Trophoblast cell (in vitro differentiated cells and primary cell): ENCODE measurements at regions not wholly inside any gene's neighbourhood (a gene's known extent, or its start where the extent isn't known, plus 50 kb on each side); places are given as distances from the start of the nearest gene placed in this dataset.

Experiments used
- DNase-seq, 2 donors: peaks; one replicate each; pipeline ENCODE4 v3.0.0-alpha.2; 2016
- H2AFZ ChIP-seq: 2 replicates; pipeline ENCODE4 v1.6.1; 2013; ENCODE audit warnings: low read length, moderate library complexity, mild to moderate bottlenecking; ENCODE audit not compliant: insufficient read depth, poor library complexity
- H2AK5ac ChIP-seq: 2 replicates; pipeline ENCODE4 v1.6.1; 2013; ENCODE audit warnings: mild to moderate bottlenecking, low read length
- H2BK120ac ChIP-seq: 2 replicates; pipeline ENCODE4 v1.6.1; 2013; ENCODE audit warnings: low read length, mild to moderate bottlenecking, moderate library complexity; ENCODE audit not compliant: insufficient read depth, poor library complexity
- H2BK12ac ChIP-seq: 2 replicates; pipeline ENCODE4 v1.6.1; 2013; ENCODE audit warnings: mild to moderate bottlenecking, low read length, moderate library complexity
- H2BK5ac ChIP-seq: 2 replicates; pipeline ENCODE4 v1.6.1; 2013; ENCODE audit warnings: low read length, low read depth, moderate library complexity, mild to moderate bottlenecking; ENCODE audit not compliant: poor library complexity
- H3K14ac ChIP-seq: 2 replicates; pipeline ENCODE4 v1.6.1; 2013; ENCODE audit warnings: mild to moderate bottlenecking, low read length
- H3K18ac ChIP-seq: 2 replicates; pipeline ENCODE4 v1.6.1; 2013; ENCODE audit warnings: mild to moderate bottlenecking, low read length
- H3K23ac ChIP-seq: 2 replicates; pipeline ENCODE4 v1.6.1; 2013; ENCODE audit warnings: low read length
- H3K27ac ChIP-seq: 2 replicates; pipeline ENCODE4 v1.5.1; 2013; ENCODE audit warnings: low read depth, mild to moderate bottlenecking, inconsistent platforms, low read length, moderate library complexity
- H3K27me3 ChIP-seq: 2 replicates; pipeline ENCODE4 v1.6.1; 2013; ENCODE audit warnings: inconsistent platforms, mild to moderate bottlenecking, low read length, moderate library complexity; ENCODE audit not compliant: insufficient read depth
- H3K36me3 ChIP-seq, 2 experiments: 1 replicate in 1 of 2; 2 replicates in 1 of 2; pipeline ENCODE4 v1.6.1; 2013; ENCODE audit warnings: low read length in 2 of 2, mild to moderate bottlenecking in 2 of 2, moderate library complexity in 1 of 2; ENCODE audit not compliant: insufficient read depth in 2 of 2, control insufficient read depth in 1 of 2
- H3K4ac ChIP-seq: 2 replicates; pipeline ENCODE4 v1.6.1; 2013; ENCODE audit warnings: low read depth, mild to moderate bottlenecking, low read length, moderate library complexity
- H3K4me1 ChIP-seq, 2 experiments: 1 replicate in 1 of 2; 2 replicates in 1 of 2; pipeline ENCODE4 v1.6.1; 2013; ENCODE audit warnings: low read length in 2 of 2, mild to moderate bottlenecking in 2 of 2, moderate library complexity in 1 of 2; ENCODE audit not compliant: insufficient read depth in 2 of 2, control insufficient read depth in 1 of 2
- H3K4me2 ChIP-seq: 2 replicates; pipeline ENCODE4 v1.6.1; 2013; ENCODE audit warnings: inconsistent platforms, mild to moderate bottlenecking, low read length, moderate library complexity
- H3K4me3 ChIP-seq: 2 replicates; pipeline ENCODE4 v1.5.1; 2013; ENCODE audit warnings: mild to moderate bottlenecking, low read depth, low read length, inconsistent platforms
- H3K79me1 ChIP-seq: one replicate; pipeline ENCODE4 v1.6.1; 2013; ENCODE audit warnings: low read length
- H3K79me2 ChIP-seq: 2 replicates; pipeline ENCODE4 v1.6.1; 2013; ENCODE audit warnings: low read length, mild to moderate bottlenecking; ENCODE audit not compliant: control insufficient read depth, insufficient read depth, poor library complexity
- H3K9ac ChIP-seq: 2 replicates; pipeline ENCODE4 v1.6.1; 2013; ENCODE audit warnings: mild to moderate bottlenecking, low read length
- H3K9me3 ChIP-seq: 2 replicates; pipeline ENCODE4 v1.6.1; 2013; ENCODE audit warnings: low read depth, mild to moderate bottlenecking, control low read depth, inconsistent platforms, low read length; ENCODE audit not compliant: insufficient read depth
- H4K12ac ChIP-seq: 2 replicates; pipeline ENCODE4 v1.6.1; 2013; ENCODE audit warnings: low read depth, mild to moderate bottlenecking, low read length, moderate library complexity
- H4K8ac ChIP-seq: 2 replicates; pipeline ENCODE4 v1.6.1; 2013; ENCODE audit warnings: low read depth, mild to moderate bottlenecking, low read length, moderate library complexity
- H4K91ac ChIP-seq: one replicate; pipeline ENCODE4 v1.6.1; 2013; ENCODE audit warnings: low read depth, mild to moderate bottlenecking, low read length, moderate library complexity
- WGBS: extraction: QIAGEN DNeasy Blood & Tissue Kit; methylation state at CpG from one replicate; pipeline ENCODE4 v1.1.7; 2013; ENCODE audit warnings: missing lambda C conversion rate; ENCODE audit not compliant: insufficient read length, insufficient coverage; ENCODE audit errors: extremely low coverage; 5-methylcytosine and 5-hydroxymethylcytosine counted together

DNA sequence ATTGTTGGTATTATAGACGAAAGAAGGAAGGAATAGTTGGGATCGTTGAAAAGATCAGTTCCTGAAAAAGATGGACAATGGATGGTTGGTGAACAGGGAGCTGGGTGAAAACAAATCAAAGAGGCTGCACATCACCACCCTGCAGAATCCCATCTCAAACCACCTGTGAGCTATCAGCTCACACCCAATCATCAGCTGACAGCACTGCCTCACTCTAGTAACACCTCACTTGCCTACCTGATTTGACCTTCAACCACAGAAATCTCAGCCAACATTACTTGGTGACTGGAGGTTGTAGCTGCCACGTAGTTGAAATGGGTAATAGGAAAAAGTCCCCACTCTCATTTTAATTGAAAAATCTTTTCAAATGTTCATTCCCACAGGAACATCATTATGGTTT, 101.8 kb upstream of the DST start:
- 100% methylated on average over 2 of the region's 3 CpGs for WGBS

DNA sequence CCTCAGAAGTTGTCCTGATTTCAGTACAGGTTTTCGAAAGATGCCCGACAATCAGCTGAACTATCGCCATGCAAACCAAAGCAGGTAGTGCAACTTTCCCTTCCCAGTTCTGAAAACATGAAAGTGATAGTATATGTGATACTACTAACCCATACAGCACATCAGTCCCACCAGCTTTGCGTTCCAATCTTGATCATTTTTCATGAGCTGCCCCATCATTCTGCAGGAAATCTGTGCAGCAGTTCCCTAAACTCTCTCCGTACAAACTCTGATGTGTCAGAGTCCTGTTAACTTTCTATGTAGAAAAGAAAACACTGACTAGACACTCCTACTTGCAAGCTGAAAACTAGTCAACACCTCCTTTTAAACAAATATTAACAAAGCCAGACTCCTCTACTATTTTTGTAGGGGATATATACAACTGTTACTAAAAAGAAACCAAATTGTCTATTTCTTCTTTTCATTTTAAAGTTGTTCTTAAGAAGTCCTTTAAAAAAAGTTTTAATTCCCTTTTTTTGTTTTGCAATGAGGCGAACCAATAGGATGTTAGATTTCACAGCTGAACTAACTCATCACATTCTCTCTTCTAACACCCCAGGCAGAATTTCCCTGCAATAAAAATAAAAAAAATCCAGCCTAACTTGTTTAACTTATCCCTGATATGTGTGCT, 99.6 kb upstream of the DST start:
- peaks cover 4 to 10% of the 10 kb centered on the region in 2 experiments for H3K4me1 ChIP-seq
- no peak overlapping the region for H2BK5ac ChIP-seq
- H4K91ac ChIP-seq: no peak overlapping the region
- H3K79me2 ChIP-seq: peaks cover 3% of the 10 kb centered on the region
- no peaks in the 10 kb centered on the region for H3K36me3 ChIP-seq
- no peak overlapping the region for H3K23ac ChIP-seq
- H2BK12ac ChIP-seq: no peak overlapping the region
- no peak overlapping the region for H3K27ac ChIP-seq
- peaks cover 2% of the 10 kb centered on the region for H3K79me1 ChIP-seq
- no peak overlapping the region for H3K9ac ChIP-seq
- H3K14ac ChIP-seq: no peak overlapping the region
- no peaks in the 10 kb centered on the region for H3K9me3 ChIP-seq
- no CpG with 5 or more reads among the region's 6 CpGs for WGBS
- no peaks in the 10 kb centered on the region for H3K27me3 ChIP-seq
- DNase-seq: peak in 1 of 2 donors; percentile 68
- no peak overlapping the region for H2AK5ac ChIP-seq
- no peak overlapping the region for H3K18ac ChIP-seq
- no peak overlapping the region for H4K12ac ChIP-seq
- no peak overlapping the region for H2BK120ac ChIP-seq
- H3K4ac ChIP-seq: no peak overlapping the region
- no peak overlapping the region for H2AFZ ChIP-seq
- H4K8ac ChIP-seq: no peak overlapping the region
- H3K4me3 ChIP-seq: no peak overlapping the region
- H3K4me2 ChIP-seq: peak overlapping the region; percentile 29

More for the DNA sequence above, 101.8 kb upstream of the DST start:
- peak overlapping the region; percentile 48 for H3K14ac ChIP-seq
- H3K9me3 ChIP-seq: no peaks in the 10 kb centered on the region
- H3K27ac ChIP-seq: no peak overlapping the region
- no peak overlapping the region for H2AFZ ChIP-seq
- no peak overlapping the region for H4K12ac ChIP-seq
- H3K4me2 ChIP-seq: no peak overlapping the region
- peaks cover 1% of the 10 kb centered on the region for H3K79me2 ChIP-seq
- H3K9ac ChIP-seq: no peak overlapping the region
- no peak for DNase-seq
- no peak overlapping the region for H3K4me3 ChIP-seq
- H4K8ac ChIP-seq: no peak overlapping the region
- peak overlapping the region; percentile 38 for H2BK120ac ChIP-seq
- peaks cover 8 to 14% of the 10 kb centered on the region in 2 experiments for H3K4me1 ChIP-seq
- H2BK12ac ChIP-seq: peak overlapping the region; percentile 89
- H2AK5ac ChIP-seq: no peak overlapping the region
- H3K4ac ChIP-seq: no peak overlapping the region
- H4K91ac ChIP-seq: no peak overlapping the region
- H3K27me3 ChIP-seq: no peaks in the 10 kb centered on the region
- peaks cover 0 to 2% of the 10 kb centered on the region in 2 experiments for H3K36me3 ChIP-seq
- H2BK5ac ChIP-seq: peak overlapping the region; percentile 14
- H3K79me1 ChIP-seq: peaks cover 2% of the 10 kb centered on the region
- H3K18ac ChIP-seq: peak overlapping the region; percentile 80
- no peak overlapping the region for H3K23ac ChIP-seq

DNA sequence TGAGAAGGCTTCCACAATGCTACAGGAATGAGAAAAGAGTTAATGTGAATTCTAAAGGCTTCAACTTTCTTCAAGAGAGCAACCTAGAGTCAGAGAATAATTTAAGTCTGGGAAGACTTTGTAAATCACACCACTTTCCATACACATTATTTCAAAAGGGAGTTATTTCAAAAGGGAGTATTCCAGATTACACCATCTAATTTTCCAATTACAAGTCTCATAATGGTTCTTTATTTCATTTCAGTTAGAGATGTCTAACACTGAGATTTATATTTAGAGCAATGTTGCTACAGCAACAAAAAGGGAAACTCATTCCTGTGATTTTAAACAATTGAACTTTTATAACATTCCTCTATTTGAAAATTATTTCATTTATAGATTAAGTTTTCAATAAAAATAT, 98.8 kb upstream of the DST start:
- no peak overlapping the region for H2BK5ac ChIP-seq
- no peak for DNase-seq
- H3K79me1 ChIP-seq: peaks cover 2% of the 10 kb centered on the region
- no peak overlapping the region for H2AFZ ChIP-seq
- H3K9me3 ChIP-seq: no peaks in the 10 kb centered on the region
- peaks cover 3% of the 10 kb centered on the region for H3K79me2 ChIP-seq
- H4K91ac ChIP-seq: no peak overlapping the region
- no peak overlapping the region for H3K27ac ChIP-seq
- H4K12ac ChIP-seq: no peak overlapping the region
- no peak overlapping the region for H3K18ac ChIP-seq
- H3K9ac ChIP-seq: no peak overlapping the region
- H3K14ac ChIP-seq: no peak overlapping the region
- no peak overlapping the region for H3K4me2 ChIP-seq
- no peak overlapping the region for H2BK12ac ChIP-seq
- H2BK120ac ChIP-seq: no peak overlapping the region
- no peak overlapping the region for H3K23ac ChIP-seq
- no peaks in the 10 kb centered on the region for H3K36me3 ChIP-seq
- H4K8ac ChIP-seq: no peak overlapping the region
- H3K27me3 ChIP-seq: no peaks in the 10 kb centered on the region
- H3K4me3 ChIP-seq: no peak overlapping the region
- H2AK5ac ChIP-seq: no peak overlapping the region
- H3K4ac ChIP-seq: no peak overlapping the region
- peaks cover 4 to 6% of the 10 kb centered on the region in 2 experiments for H3K4me1 ChIP-seq

DNA sequence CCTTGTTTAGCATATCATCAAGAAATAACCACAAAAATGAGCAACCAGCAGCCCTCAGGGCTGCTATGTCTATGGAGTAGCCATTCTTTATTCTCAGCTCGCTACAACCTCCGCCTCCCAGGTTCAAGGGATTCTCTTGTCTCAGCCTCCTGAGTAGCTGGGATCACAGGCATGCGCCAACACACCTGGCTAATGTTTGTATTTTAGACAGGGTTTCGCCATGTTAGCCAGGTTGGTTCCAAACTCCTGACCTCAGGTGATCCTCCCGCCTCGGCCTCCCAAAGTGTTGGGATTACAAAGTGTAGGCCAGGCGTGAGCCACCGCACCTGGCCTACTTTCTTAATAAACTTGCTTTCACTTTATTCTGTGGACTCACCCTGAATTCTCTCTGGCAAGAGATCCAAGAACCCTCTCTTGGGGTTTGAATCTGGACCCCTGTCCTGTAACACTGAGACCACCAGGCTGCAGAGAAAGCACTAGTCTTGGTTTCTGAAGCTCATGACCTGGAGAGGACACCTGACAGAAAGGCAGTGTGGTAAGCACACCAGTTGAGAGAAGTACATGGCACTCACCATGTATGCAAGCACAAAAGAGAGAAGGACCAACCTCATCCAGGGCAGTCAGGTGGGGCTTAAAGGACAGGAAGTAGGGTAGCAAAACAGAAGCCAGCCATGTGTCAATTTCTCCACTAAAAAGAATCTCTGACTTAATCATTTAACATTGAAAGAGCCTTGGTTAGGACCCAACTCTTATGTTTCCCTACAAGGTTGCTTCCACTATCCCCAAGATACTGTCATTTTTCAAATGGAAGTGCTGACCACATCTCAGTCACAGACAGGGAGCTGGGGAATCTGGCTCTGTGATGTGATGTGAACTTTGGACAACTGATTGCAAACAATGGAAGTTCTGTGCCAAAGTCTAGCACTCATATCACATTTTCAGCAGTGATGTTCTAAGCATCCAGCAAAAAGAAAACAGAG, 97.4 kb upstream of the DST start:
- H3K9ac ChIP-seq: no peak overlapping the region
- H3K79me2 ChIP-seq: peaks cover 3% of the 10 kb centered on the region
- no peak for DNase-seq
- no peak overlapping the region for H2BK5ac ChIP-seq
- H2BK120ac ChIP-seq: no peak overlapping the region
- whole genome bisulfite sequencing: no CpG with 5 or more reads among the region's 8 CpGs
- H4K8ac ChIP-seq: no peak overlapping the region
- H3K23ac ChIP-seq: no peak overlapping the region
- no peak overlapping the region for H3K18ac ChIP-seq
- H3K14ac ChIP-seq: no peak overlapping the region
- H2AFZ ChIP-seq: no peak overlapping the region
- no peak overlapping the region for H3K4me2 ChIP-seq
- no peak overlapping the region for H3K4me3 ChIP-seq
- H3K36me3 ChIP-seq: no peaks in the 10 kb centered on the region
- H3K4ac ChIP-seq: peak overlapping the region; percentile 35
- H4K91ac ChIP-seq: no peak overlapping the region
- H4K12ac ChIP-seq: no peak overlapping the region
- H3K79me1 ChIP-seq: peaks cover 2% of the 10 kb centered on the region
- H3K4me1 ChIP-seq: peaks cover 4 to 6% of the 10 kb centered on the region in 2 experiments
- H3K27me3 ChIP-seq: no peaks in the 10 kb centered on the region
- H2AK5ac ChIP-seq: no peak overlapping the region
- no peak overlapping the region for H3K27ac ChIP-seq
- H3K9me3 ChIP-seq: no peaks in the 10 kb centered on the region
- no peak overlapping the region for H2BK12ac ChIP-seq
